Left colon (tissue), 2 donors: ENCODE measurements at regions not wholly inside any gene's neighbourhood (a gene's known extent, or its start where the extent isn't known, plus 50 kb on each side); places are given as distances from the start of the nearest gene placed in this dataset.

Experiments
- ATAC-seq: fragments of 200-7000 bp; cut with Tn5 transposase; one replicate; pipeline ENCODE4 v1.9.1; 2020; ENCODE audit warnings: mild to moderate bottlenecking, moderate library complexity
- DNase-seq, 2 donors: peaks; one replicate each; pipeline ENCODE4 v3.0.0-alpha.2; 2020
- intact Hi-C, 2 donors: fragments of 100-400 bp; cut with DNase I in 1 of 2; cut with micrococcal nuclease in 1 of 2; formaldehyde crosslinking; loops; one replicate each; pipeline versions ENCODE4 v1.11.2 to v1.14.0; 2022; cut with DNase I, micrococcal nuclease
- donor health status: DM: no; HTN: no; CAD: no.
- donor health status: DM: yes; HTN: yes; CAD: no.

GRCh38 chr1:244920911-244921761 lies 56.8 kb upstream of the HNRNPU start:
- no peak for DNase-seq
- intact Hi-C loops: no loop called here
- no peak for ATAC-seq

- ATAC-seq (no peak), DNase-seq (no peak)
- intact Hi-C loops: no loop called here
Measured at GRCh38 chr1:244919320-244920282, 55.3 kb upstream of the HNRNPU start.

- intact Hi-C loops: no loop called here
- DNase-seq (peak; percentile 29 to 52), ATAC-seq (peak; percentile 86)
Measured at GRCh38 chr1:244918421-244919319, 54.3 kb upstream of the HNRNPU start.

- intact Hi-C loops: no loop called here
- DNase-seq (no peak), ATAC-seq (no peak)
Measured at GRCh38 chr1:244917073-244917670, 52.8 kb upstream of the HNRNPU start.

GRCh38 chr1:244915736-244916135 lies 51.4 kb upstream of the HNRNPU start:
- ATAC-seq: no peak
- no peak for DNase-seq
- intact Hi-C loops: no loop called here

- intact Hi-C loops: no loop called here
- ATAC-seq: no peak
- DNase-seq: no peak
Measured at GRCh38 chr1:244914761-244915160, 50.4 kb upstream of the HNRNPU start.
